SK-N-MC (cell line): ENCODE measurements at regions not wholly inside any gene's neighbourhood (a gene's known extent, or its start where the extent isn't known, plus 50 kb on each side); places are given as distances from the start of the nearest gene placed in this dataset.

Experiments used
- DNase-seq: peaks from one replicate; pipeline ENCODE4 v3.0.0-alpha.2; 2011; ENCODE audit warnings: low read depth, low spot score
- H3K27ac ChIP-seq: fragments of 200-600 bp; sonication (generic); 2 replicates; pipeline ENCODE4 v1.5.1; 2016; ENCODE audit warnings: mixed run types
- H3K36me3 ChIP-seq: fragments of 200-600 bp; sonication (generic); 2 replicates; pipeline ENCODE4 v1.6.1; 2017; ENCODE audit warnings: antibody characterized with exemption, low read length, mixed read lengths; ENCODE audit not compliant: insufficient read depth
- H3K4me3 ChIP-seq: fragments of 200-600 bp; sonication (generic); 2 replicates; pipeline ENCODE4 v1.5.1; 2016
- H3K9ac ChIP-seq: fragments of 200-600 bp; sonication (generic); 2 replicates; pipeline ENCODE4 v1.8.0; 2017; ENCODE audit warnings: mixed run types, mixed read lengths; ENCODE audit not compliant: insufficient read length
- H3K9me3 ChIP-seq: fragments of 200-600 bp; sonication (generic); 2 replicates; pipeline ENCODE4 v1.6.1; 2017; ENCODE audit warnings: low read depth, mild to moderate bottlenecking, antibody characterized with exemption, low read length, moderate library complexity, mixed read lengths
- EZH2 ChIP-seq: fragments of 200-600 bp; sonication (generic); IDR thresholded peaks from one replicate; pipeline ENCODE4 v1.6.1; 2017; ENCODE audit warnings: antibody characterized with exemption
- FOXP2 ChIP-seq: optimal IDR thresholded peaks from 2 replicates; pipeline ENCODE3; 2011; ENCODE audit warnings: mild to moderate bottlenecking, moderate library complexity; ENCODE audit not compliant: insufficient read depth; ENCODE audit errors: extremely low read length, control extremely low read depth
- POLR2AphosphoS5 ChIP-seq: IDR thresholded peaks from 2 replicates; pipeline ENCODE4 v1.6.1; 2012; ENCODE audit warnings: mild to moderate bottlenecking, low read depth, low read length, borderline replicate concordance

- DNase-seq, result no peak
- Histone ChIP-seq H3K9me3 (no peaks in the 10 kb centered on the region), H3K36me3 (no peaks in the 10 kb centered on the region)
Measured at GRCh38 chr2:52794581-52794980, 973.0 kb upstream of the CHAC2 start.

GRCh38 chr2:52779446-52779845 is 988.2 kb upstream of the CHAC2 start:
- DNase-seq, result no peak
- H3K27ac ChIP-seq, result no peak overlapping the region
- no peaks in the 10 kb centered on the region for H3K36me3 ChIP-seq
- no peak overlapping the region for H3K9ac ChIP-seq
- H3K4me3 ChIP-seq, result no peak overlapping the region
- TF ChIP-seq POLR2AphosphoS5, result no peak
- H3K9me3 ChIP-seq, result no peaks in the 10 kb centered on the region

More at GRCh38 chr2:52794581-52794980, 973.0 kb upstream of the CHAC2 start:
- TF ChIP-seq EZH2, result no peak
- TF ChIP-seq POLR2AphosphoS5, result no peak
- no peak for TF ChIP-seq FOXP2
- Histone ChIP-seq H3K4me3 (no peak overlapping the region), H3K9ac (no peak overlapping the region), H3K27ac (no peak overlapping the region)

- Histone ChIP-seq H3K27ac (no peak overlapping the region), H3K9me3 (no peaks in the 10 kb centered on the region)
Measured at GRCh38 chr2:52776571-52776970, 991.0 kb upstream of the CHAC2 start.

GRCh38 chr2:52775674-52776073 is 991.9 kb upstream of the CHAC2 start:
- TF ChIP-seq POLR2AphosphoS5, result no peak
- no peak for TF ChIP-seq FOXP2
- no peak for TF ChIP-seq EZH2
- no peak overlapping the region for H3K4me3 ChIP-seq
- no peaks in the 10 kb centered on the region for H3K9me3 ChIP-seq
- no peak overlapping the region for H3K9ac ChIP-seq
- H3K27ac ChIP-seq, result no peak overlapping the region
- DNase-seq, result no peak
- H3K36me3 ChIP-seq, result no peaks in the 10 kb centered on the region

More at GRCh38 chr2:52776571-52776970, 991.0 kb upstream of the CHAC2 start:
- DNase-seq, result no peak
- Histone ChIP-seq H3K9ac (no peak overlapping the region), H3K4me3 (no peak overlapping the region), H3K36me3 (no peaks in the 10 kb centered on the region)
- TF ChIP-seq POLR2AphosphoS5, result no peak
- TF ChIP-seq EZH2, result no peak
- TF ChIP-seq FOXP2, result no peak

GRCh38 chr2:52765735-52766134 is 1001.9 kb upstream of the CHAC2 start:
- Histone ChIP-seq H3K9ac (no peak overlapping the region), H3K27ac (no peak overlapping the region), H3K36me3 (no peaks in the 10 kb centered on the region), H3K9me3 (no peaks in the 10 kb centered on the region), H3K4me3 (no peak overlapping the region)
- DNase-seq, result no peak
- no peak for TF ChIP-seq EZH2
- no peak for TF ChIP-seq POLR2AphosphoS5
- no peak for TF ChIP-seq FOXP2

GRCh38 chr2:52749764-52750163 is 1017.8 kb upstream of the CHAC2 start:
- H3K4me3 ChIP-seq, result no peak overlapping the region
- no peaks in the 10 kb centered on the region for H3K36me3 ChIP-seq
- TF ChIP-seq EZH2, result no peak
- TF ChIP-seq FOXP2, result no peak
- no peak for TF ChIP-seq POLR2AphosphoS5
- no peak overlapping the region for H3K9ac ChIP-seq
- DNase-seq, result no peak
- no peaks in the 10 kb centered on the region for H3K9me3 ChIP-seq
- no peak overlapping the region for H3K27ac ChIP-seq

GRCh38 chr2:52745144-52745543 is 1022.5 kb upstream of the CHAC2 start:
- Histone ChIP-seq H3K9me3 (no peaks in the 10 kb centered on the region), H3K27ac (no peak overlapping the region), H3K9ac (no peak overlapping the region), H3K36me3 (no peaks in the 10 kb centered on the region), H3K4me3 (no peak overlapping the region)
- TF ChIP-seq POLR2AphosphoS5 (no peak), FOXP2 (no peak), EZH2 (no peak)
- DNase-seq, result no peak

- Histone ChIP-seq H3K36me3 (no peaks in the 10 kb centered on the region), H3K9me3 (no peaks in the 10 kb centered on the region), H3K4me3 (no peak overlapping the region), H3K27ac (no peak overlapping the region), H3K9ac (no peak overlapping the region)
- TF ChIP-seq EZH2, result no peak
- TF ChIP-seq POLR2AphosphoS5, result no peak
- TF ChIP-seq FOXP2, result no peak
- no peak for DNase-seq
Measured at GRCh38 chr2:52732849-52733395, 1034.7 kb upstream of the CHAC2 start.

GRCh38 chr2:52724585-52724984 is 1043.0 kb upstream of the CHAC2 start:
- H3K36me3 ChIP-seq, result no peaks in the 10 kb centered on the region
- DNase-seq, result no peak
- no peak overlapping the region for H3K4me3 ChIP-seq
- TF ChIP-seq EZH2 (no peak), POLR2AphosphoS5 (no peak), FOXP2 (no peak)
- H3K9ac ChIP-seq, result no peak overlapping the region
- H3K27ac ChIP-seq, result no peak overlapping the region
- no peaks in the 10 kb centered on the region for H3K9me3 ChIP-seq
